H9 (cell line): ENCODE measurements at regions not wholly inside any gene's neighbourhood (a gene's known extent, or its start where the extent isn't known, plus 50 kb on each side); places are given as distances from the start of the nearest gene placed in this dataset.

Experiments
- DNase-seq: peaks from one replicate; pipeline ENCODE4 v3.0.0-alpha.2; 2017
- H2AFZ ChIP-seq: one replicate; pipeline ENCODE4 v1.6.1; 2013; ENCODE audit warnings: mild to moderate bottlenecking, low read length, control low read depth, moderate library complexity
- H2AK5ac ChIP-seq: 2 replicates; pipeline ENCODE4 v1.6.1; 2013; ENCODE audit warnings: low read length, control low read depth, mixed read lengths; ENCODE audit not compliant: insufficient read length
- H2BK120ac ChIP-seq: one replicate; pipeline ENCODE4 v1.6.1; 2013; ENCODE audit warnings: low read depth, mild to moderate bottlenecking, low read length, control low read depth, inconsistent platforms; ENCODE audit not compliant: poor library complexity, severe bottlenecking
- H2BK12ac ChIP-seq: 2 replicates; pipeline ENCODE4 v1.6.1; 2013; ENCODE audit warnings: low read length, control low read depth, mixed read lengths, low read depth; ENCODE audit not compliant: insufficient read length
- H2BK15ac ChIP-seq: 2 replicates; pipeline ENCODE4 v1.6.1; 2013; ENCODE audit warnings: low read depth, low read length, control low read depth
- H2BK20ac ChIP-seq: one replicate; pipeline ENCODE4 v1.6.1; 2013; ENCODE audit warnings: low read depth, mild to moderate bottlenecking, low read length, control low read depth, inconsistent platforms; ENCODE audit not compliant: poor library complexity, severe bottlenecking
- H2BK5ac ChIP-seq: 2 replicates; pipeline ENCODE4 v1.6.1; 2013; ENCODE audit warnings: low read length, control low read depth, mixed read lengths; ENCODE audit not compliant: insufficient read length
- H3K14ac ChIP-seq: 2 replicates; pipeline ENCODE4 v1.6.1; 2013; ENCODE audit warnings: low read length, control low read depth; ENCODE audit not compliant: insufficient read depth
- H3K18ac ChIP-seq: 2 replicates; pipeline ENCODE4 v1.6.1; 2013; ENCODE audit warnings: low read depth, mild to moderate bottlenecking, mixed read lengths, low read length, control low read depth; ENCODE audit not compliant: insufficient read length
- H3K23ac ChIP-seq: 2 replicates; pipeline ENCODE4 v1.6.1; 2013; ENCODE audit warnings: low read length, control low read depth, mixed read lengths, low read depth; ENCODE audit not compliant: insufficient read length
- H3K23me2 ChIP-seq: 2 replicates; pipeline ENCODE4 v1.6.1; 2013; ENCODE audit warnings: low read depth, mild to moderate bottlenecking, mixed read lengths, low read length, control low read depth; ENCODE audit not compliant: insufficient read length, poor library complexity, severe bottlenecking
- H3K27ac ChIP-seq: 2 replicates; pipeline ENCODE4 v1.5.1; 2013; ENCODE audit warnings: low read length, control low read depth, mixed read lengths, low read depth; ENCODE audit not compliant: insufficient read length
- H3K27me3 ChIP-seq: 2 replicates; pipeline ENCODE4 v1.6.1; 2013; ENCODE audit warnings: low read length, control low read depth, inconsistent platforms; ENCODE audit not compliant: insufficient read depth
- H3K4ac ChIP-seq: 2 replicates; pipeline ENCODE4 v1.6.1; 2013; ENCODE audit warnings: low read depth, mild to moderate bottlenecking, control low read depth, inconsistent platforms, low read length, moderate library complexity
- H3K4me1 ChIP-seq: 2 replicates; pipeline ENCODE4 v1.6.1; 2013; ENCODE audit warnings: low read length, control low read depth, inconsistent platforms; ENCODE audit not compliant: insufficient read depth
- H3K4me2 ChIP-seq: 2 replicates; pipeline ENCODE4 v1.6.1; 2013; ENCODE audit warnings: low read length, control low read depth, mixed read lengths; ENCODE audit not compliant: insufficient read length, insufficient read depth
- H3K56ac ChIP-seq: 2 replicates; pipeline ENCODE4 v1.6.1; 2013; ENCODE audit warnings: low read depth, mild to moderate bottlenecking, mixed read lengths, low read length, control low read depth; ENCODE audit not compliant: insufficient read length
- H3K79me1 ChIP-seq: 2 replicates; pipeline ENCODE4 v1.6.1; 2013; ENCODE audit warnings: low read depth, mild to moderate bottlenecking, moderate library complexity, low read length, control low read depth, inconsistent platforms; ENCODE audit not compliant: insufficient read depth, poor library complexity, severe bottlenecking
- H3K79me2 ChIP-seq: 2 replicates; pipeline ENCODE4 v1.6.1; 2013; ENCODE audit warnings: low read length, control low read depth, inconsistent platforms; ENCODE audit not compliant: insufficient read depth
- H3K9ac ChIP-seq: 2 replicates; pipeline ENCODE4 v1.6.1; 2013; ENCODE audit warnings: low read length, control low read depth, mixed read lengths; ENCODE audit not compliant: insufficient read length; ENCODE audit errors: extremely low read depth
- H3K9me3 ChIP-seq: one replicate; pipeline ENCODE4 v1.6.1; 2013; ENCODE audit warnings: low read depth, low read length, inconsistent platforms; ENCODE audit not compliant: control insufficient read depth
- H3T11ph ChIP-seq: one replicate; pipeline ENCODE4 v1.6.1; 2013; ENCODE audit warnings: mild to moderate bottlenecking, low read length, control low read depth, inconsistent platforms
- H4K20me1 ChIP-seq: one replicate; pipeline ENCODE4 v1.6.1; 2013; ENCODE audit not compliant: control insufficient read depth, insufficient read length, insufficient read depth
- H4K5ac ChIP-seq: 2 replicates; pipeline ENCODE4 v1.6.1; 2013; ENCODE audit warnings: low read depth, mild to moderate bottlenecking, mixed read lengths, low read length, control low read depth; ENCODE audit not compliant: insufficient read length
- H4K8ac ChIP-seq: replicated peaks from 2 replicates; pipeline ENCODE4 v1.6.1; 2013; ENCODE audit warnings: low read length, control low read depth, mixed read lengths, low read depth; ENCODE audit not compliant: insufficient read length
- H4K91ac ChIP-seq: 2 replicates; pipeline ENCODE4 v1.6.1; 2013; ENCODE audit warnings: low read depth, mild to moderate bottlenecking, moderate library complexity, mixed read lengths, low read length, control low read depth; ENCODE audit not compliant: insufficient read length
- H3K27ac Mint-ChIP-seq, 3 experiments: 2 replicates in 2 of 3; 3 replicates in 1 of 3; pipeline ENCODE4 v1.8.0; 2020 to 2021; ENCODE audit warnings: mixed read lengths in 3 of 3, mild to moderate bottlenecking in 1 of 3, moderate library complexity in 1 of 3
- H3K27me3 Mint-ChIP-seq: 2 replicates; pipeline ENCODE4 v1.8.0; 2021; ENCODE audit warnings: low read depth, mild to moderate bottlenecking, moderate library complexity, mixed read lengths
- H3K36me3 Mint-ChIP-seq, 3 experiments: 2 replicates in 2 of 3; 3 replicates in 1 of 3; pipeline ENCODE4 v1.8.0; 2020 to 2021; ENCODE audit warnings: low read depth in 3 of 3, mixed read lengths in 3 of 3; ENCODE audit not compliant: insufficient read depth in 1 of 3
- H3K4me1 Mint-ChIP-seq, 2 experiments: 2 replicates each; pipeline ENCODE4 v1.8.0; 2020; ENCODE audit warnings: mixed read lengths in 2 of 2
- H3K4me3 Mint-ChIP-seq, 2 experiments: 2 replicates in 1 of 2; 3 replicates in 1 of 2; pipeline ENCODE4 v1.8.0; 2020 to 2021; ENCODE audit warnings: mild to moderate bottlenecking in 2 of 2, mixed read lengths in 2 of 2, moderate library complexity in 1 of 2
- H3K9me3 Mint-ChIP-seq, 2 experiments: 2 replicates in 1 of 2; 3 replicates in 1 of 2; pipeline ENCODE4 v1.8.0; 2020; ENCODE audit warnings: mild to moderate bottlenecking in 2 of 2, mixed read lengths in 2 of 2, moderate library complexity in 1 of 2
- TF ChIP-seq, protein P1 (sequence below): fragments of 200-600 bp; sonication (generic); conservative IDR thresholded peaks from 3 replicates; pipeline ENCODE4 v1.8.0; 2021; ENCODE audit warnings: antibody characterized with exemption, mild to moderate bottlenecking

DNA sequence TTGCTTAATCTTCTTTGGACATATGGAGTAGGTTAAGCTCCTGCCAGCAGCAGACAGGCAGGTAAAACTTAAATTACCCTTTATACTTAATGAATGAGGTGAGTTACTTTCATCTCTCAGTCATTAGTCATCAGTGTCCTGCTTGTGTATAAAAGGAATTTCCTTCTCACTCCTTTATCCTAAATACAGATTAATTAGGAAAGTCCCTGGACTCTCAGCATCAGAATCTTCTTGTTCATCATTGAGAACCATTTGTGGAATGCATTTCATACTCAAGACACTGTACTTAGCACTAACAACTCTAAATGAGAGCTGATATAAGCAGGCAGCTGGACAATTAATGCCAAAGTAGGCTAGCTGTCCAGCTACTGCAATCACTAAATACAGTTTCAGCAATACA lies 630.4 kb downstream of the METTL15 start:
- TF ChIP-seq, protein P1, sequence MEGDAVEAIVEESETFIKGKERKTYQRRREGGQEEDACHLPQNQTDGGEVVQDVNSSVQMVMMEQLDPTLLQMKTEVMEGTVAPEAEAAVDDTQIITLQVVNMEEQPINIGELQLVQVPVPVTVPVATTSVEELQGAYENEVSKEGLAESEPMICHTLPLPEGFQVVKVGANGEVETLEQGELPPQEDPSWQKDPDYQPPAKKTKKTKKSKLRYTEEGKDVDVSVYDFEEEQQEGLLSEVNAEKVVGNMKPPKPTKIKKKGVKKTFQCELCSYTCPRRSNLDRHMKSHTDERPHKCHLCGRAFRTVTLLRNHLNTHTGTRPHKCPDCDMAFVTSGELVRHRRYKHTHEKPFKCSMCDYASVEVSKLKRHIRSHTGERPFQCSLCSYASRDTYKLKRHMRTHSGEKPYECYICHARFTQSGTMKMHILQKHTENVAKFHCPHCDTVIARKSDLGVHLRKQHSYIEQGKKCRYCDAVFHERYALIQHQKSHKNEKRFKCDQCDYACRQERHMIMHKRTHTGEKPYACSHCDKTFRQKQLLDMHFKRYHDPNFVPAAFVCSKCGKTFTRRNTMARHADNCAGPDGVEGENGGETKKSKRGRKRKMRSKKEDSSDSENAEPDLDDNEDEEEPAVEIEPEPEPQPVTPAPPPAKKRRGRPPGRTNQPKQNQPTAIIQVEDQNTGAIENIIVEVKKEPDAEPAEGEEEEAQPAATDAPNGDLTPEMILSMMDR, result no peak
- no peaks in the 10 kb centered on the region for H3K79me1 ChIP-seq
- H3K18ac ChIP-seq, result no peak overlapping the region
- H2AFZ ChIP-seq, result no peak overlapping the region
- no peak overlapping the region for H3K14ac ChIP-seq
- H3K9me3 Mint-ChIP-seq, result no peaks in the 10 kb centered on the region
- no peak overlapping the region for H3K27ac ChIP-seq
- no peak overlapping the region for H2AK5ac ChIP-seq
- H4K91ac ChIP-seq, result no peak overlapping the region
- H3K4me3 Mint-ChIP-seq, result no peak overlapping the region
- H3K9me3 ChIP-seq, result no peaks in the 10 kb centered on the region
- no peak overlapping the region for H4K8ac ChIP-seq
- H2BK12ac ChIP-seq, result no peak overlapping the region
- H3K9ac ChIP-seq, result no peak overlapping the region
- H3K27me3 ChIP-seq, result no peaks in the 10 kb centered on the region
- no peak overlapping the region for H2BK20ac ChIP-seq
- no peaks in the 10 kb centered on the region for H3K23me2 ChIP-seq
- H3K27me3 Mint-ChIP-seq, result no peaks in the 10 kb centered on the region
- no peak overlapping the region for H3T11ph ChIP-seq
- H2BK5ac ChIP-seq, result no peak overlapping the region
- no peak overlapping the region for H3K27ac Mint-ChIP-seq
- no peak overlapping the region for H3K4me2 ChIP-seq
- H2BK120ac ChIP-seq, result no peak overlapping the region
- no peaks in the 10 kb centered on the region for H3K36me3 Mint-ChIP-seq
- H3K23ac ChIP-seq, result no peak overlapping the region
- no peak for DNase-seq
- H4K20me1 ChIP-seq, result no peaks in the 10 kb centered on the region
- H4K5ac ChIP-seq, result no peak overlapping the region
- peaks cover 26 to 31% of the 10 kb centered on the region in 2 experiments for H3K4me1 Mint-ChIP-seq
- no peak overlapping the region for H3K4ac ChIP-seq
- peaks cover 6% of the 10 kb centered on the region for H3K4me1 ChIP-seq
- H3K79me2 ChIP-seq, result no peaks in the 10 kb centered on the region
- no peak overlapping the region for H3K56ac ChIP-seq
- no peak overlapping the region for H2BK15ac ChIP-seq
